ENCODE measurements at regions not wholly inside any gene's neighbourhood (a gene's known extent, or its start where the extent isn't known, plus 50 kb on each side); places are given as distances from the start of the nearest gene placed in this dataset.
"Not testable (repeated sequence)": the region's sequence is repeated elsewhere in the genome, so short reads cannot be mapped to it uniquely, and the experiment has no call there.

GRCh38 chr11:87517351-87517750 is 479.6 kb downstream of the TMEM135 start:
- Histone ChIP-seq H2BK5ac (ENCODE audit: low read depth, low read length, poor library complexity, severe bottlenecking) (no peak overlapping the region), H2AK5ac (ENCODE audit: low read length, severe bottlenecking) (no peak overlapping the region), H4K91ac (ENCODE audit: low read length) (no peak overlapping the region), H3K27me3 (ENCODE audit: control insufficient read depth in 1 of 2, insufficient read depth in 1 of 2, low read length in 2 of 2) (no peaks in the 10 kb centered on the region), H2BK120ac (ENCODE audit: low read depth, low read length) (no peak overlapping the region), H3K18ac (ENCODE audit: low read depth in 1 of 2, low read length in 2 of 2) (no peak overlapping the region), H2AFZ (ENCODE audit: low read depth, low read length) (no peak overlapping the region), H3K4me2 (ENCODE audit: low read length, poor library complexity, severe bottlenecking) (no peak overlapping the region), H4K8ac (ENCODE audit: low read length) (no peak overlapping the region), H3K4me3 (ENCODE audit: insufficient read depth in 1 of 2, low read depth in 1 of 2, low read length in 2 of 2) (no peak overlapping the region), H2BK12ac (ENCODE audit: low read length in 2 of 2) (no peak overlapping the region), H3K4me1 (ENCODE audit: control insufficient read depth, insufficient read depth, low read depth, low read length) (no peaks in the 10 kb centered on the region), H3K79me1 (replicated peaks; ENCODE audit: low read length, poor library complexity, severe bottlenecking) (no peaks in the 10 kb centered on the region), H2BK15ac (ENCODE audit: low read depth, poor library complexity, severe bottlenecking) (no peak overlapping the region), H3K9me3 (ENCODE audit: control insufficient read depth, low read length) (no peaks in the 10 kb centered on the region), H3K23ac (ENCODE audit: low read length in 2 of 2) (no peak overlapping the region), H3K14ac (ENCODE audit: low read length in 2 of 2) (no peak overlapping the region), H3K4ac (ENCODE audit: low read depth in 1 of 2, low read length in 2 of 2) (no peak overlapping the region), H3K9ac (ENCODE audit: low read length) (no peak overlapping the region), H3K36me3 (ENCODE audit: control insufficient read depth in 1 of 2, insufficient read depth in 2 of 2, low read depth in 1 of 2, low read length in 2 of 2) (no peaks in the 10 kb centered on the region), H3K27ac (ENCODE audit: low read length, poor library complexity, severe bottlenecking) (no peak overlapping the region)
- no peak for DNase-seq

- not testable (repeated sequence) for H2BK15ac ChIP-seq (ENCODE audit: low read depth, poor library complexity, severe bottlenecking); H3K23ac ChIP-seq (ENCODE audit: low read length in 2 of 2); H3K4me2 ChIP-seq (ENCODE audit: low read length, poor library complexity, severe bottlenecking); H3K9me3 ChIP-seq (ENCODE audit: control insufficient read depth, low read length); H4K91ac ChIP-seq (ENCODE audit: low read length); H2BK120ac ChIP-seq (ENCODE audit: low read depth, low read length); H3K27me3 ChIP-seq (ENCODE audit: control insufficient read depth in 1 of 2, insufficient read depth in 1 of 2, low read length in 2 of 2); H2AK5ac ChIP-seq (ENCODE audit: low read length, severe bottlenecking); H2BK5ac ChIP-seq (ENCODE audit: low read depth, low read length, poor library complexity, severe bottlenecking); H3K27ac ChIP-seq (ENCODE audit: low read length, poor library complexity, severe bottlenecking); H4K8ac ChIP-seq (ENCODE audit: low read length); H3K4me1 ChIP-seq (ENCODE audit: control insufficient read depth, insufficient read depth, low read depth, low read length); H2AFZ ChIP-seq (ENCODE audit: low read depth, low read length); H3K36me3 ChIP-seq (ENCODE audit: control insufficient read depth in 1 of 2, insufficient read depth in 2 of 2, low read depth in 1 of 2, low read length in 2 of 2); DNase-seq; H3K18ac ChIP-seq (ENCODE audit: low read depth in 1 of 2, low read length in 2 of 2); H3K4ac ChIP-seq (ENCODE audit: low read depth in 1 of 2, low read length in 2 of 2); H3K79me1 ChIP-seq (replicated peaks; ENCODE audit: low read length, poor library complexity, severe bottlenecking); H3K14ac ChIP-seq (ENCODE audit: low read length in 2 of 2); H2BK12ac ChIP-seq (ENCODE audit: low read length in 2 of 2); H3K9ac ChIP-seq (ENCODE audit: low read length); H3K4me3 ChIP-seq (ENCODE audit: insufficient read depth in 1 of 2, low read depth in 1 of 2, low read length in 2 of 2)
- WGBS: 48% methylated on average over 2 of the region's 2 CpGs
Measured at GRCh38 chr11:87507722-87508121, 470.0 kb downstream of the TMEM135 start.

- not testable (repeated sequence) for H3K4me2 ChIP-seq (ENCODE audit: low read length, poor library complexity, severe bottlenecking); H2BK15ac ChIP-seq (ENCODE audit: low read depth, poor library complexity, severe bottlenecking); H2AK5ac ChIP-seq (ENCODE audit: low read length, severe bottlenecking); H3K4me3 ChIP-seq (ENCODE audit: insufficient read depth in 1 of 2, low read depth in 1 of 2, low read length in 2 of 2); H3K4me1 ChIP-seq (ENCODE audit: control insufficient read depth, insufficient read depth, low read depth, low read length); H3K79me1 ChIP-seq (replicated peaks; ENCODE audit: low read length, poor library complexity, severe bottlenecking); H3K9ac ChIP-seq (ENCODE audit: low read length); H3K4ac ChIP-seq (ENCODE audit: low read depth in 1 of 2, low read length in 2 of 2); H3K23ac ChIP-seq (ENCODE audit: low read length in 2 of 2); H3K18ac ChIP-seq (ENCODE audit: low read depth in 1 of 2, low read length in 2 of 2); H4K8ac ChIP-seq (ENCODE audit: low read length); H2BK120ac ChIP-seq (ENCODE audit: low read depth, low read length); DNase-seq; H4K91ac ChIP-seq (ENCODE audit: low read length); H3K9me3 ChIP-seq (ENCODE audit: control insufficient read depth, low read length); H3K36me3 ChIP-seq (ENCODE audit: control insufficient read depth in 1 of 2, insufficient read depth in 2 of 2, low read depth in 1 of 2, low read length in 2 of 2); H2BK5ac ChIP-seq (ENCODE audit: low read depth, low read length, poor library complexity, severe bottlenecking); H2AFZ ChIP-seq (ENCODE audit: low read depth, low read length); H3K27me3 ChIP-seq (ENCODE audit: control insufficient read depth in 1 of 2, insufficient read depth in 1 of 2, low read length in 2 of 2); H2BK12ac ChIP-seq (ENCODE audit: low read length in 2 of 2); H3K27ac ChIP-seq (ENCODE audit: low read length, poor library complexity, severe bottlenecking); H3K14ac ChIP-seq (ENCODE audit: low read length in 2 of 2)
- WGBS: 68% methylated on average over 6 of the region's 6 CpGs
Measured at GRCh38 chr11:87506946-87507345, 469.2 kb downstream of the TMEM135 start.

GRCh38 chr11:87501388-87501787 is 463.7 kb downstream of the TMEM135 start:
- WGBS: no CpG with 5 or more reads among the region's 1 CpG
- Histone ChIP-seq H3K4me1 (ENCODE audit: control insufficient read depth, insufficient read depth, low read depth, low read length) (no peaks in the 10 kb centered on the region), H3K36me3 (ENCODE audit: control insufficient read depth in 1 of 2, insufficient read depth in 2 of 2, low read depth in 1 of 2, low read length in 2 of 2) (no peaks in the 10 kb centered on the region)

More at GRCh38 chr11:87501388-87501787, 463.7 kb downstream of the TMEM135 start:
- no peak overlapping the region for H3K18ac ChIP-seq (ENCODE audit: low read depth in 1 of 2, low read length in 2 of 2)
- H2BK12ac ChIP-seq (ENCODE audit: low read length in 2 of 2): no peak overlapping the region
- H3K27ac ChIP-seq (ENCODE audit: low read length, poor library complexity, severe bottlenecking): no peak overlapping the region
- no peak overlapping the region for H3K4me3 ChIP-seq (ENCODE audit: insufficient read depth in 1 of 2, low read depth in 1 of 2, low read length in 2 of 2)
- H3K27me3 ChIP-seq (ENCODE audit: control insufficient read depth in 1 of 2, insufficient read depth in 1 of 2, low read length in 2 of 2): no peaks in the 10 kb centered on the region
- no peak overlapping the region for H3K23ac ChIP-seq (ENCODE audit: low read length in 2 of 2)
- H2BK5ac ChIP-seq (ENCODE audit: low read depth, low read length, poor library complexity, severe bottlenecking): no peak overlapping the region
- no peak overlapping the region for H2AFZ ChIP-seq (ENCODE audit: low read depth, low read length)
- H4K91ac ChIP-seq (ENCODE audit: low read length): no peak overlapping the region
- H4K8ac ChIP-seq (ENCODE audit: low read length): no peak overlapping the region
- no peak overlapping the region for H3K9ac ChIP-seq (ENCODE audit: low read length)
- no peak overlapping the region for H2BK120ac ChIP-seq (ENCODE audit: low read depth, low read length)
- no peak overlapping the region for H3K4ac ChIP-seq (ENCODE audit: low read depth in 1 of 2, low read length in 2 of 2)
- no peak for DNase-seq
- no peak overlapping the region for H3K4me2 ChIP-seq (ENCODE audit: low read length, poor library complexity, severe bottlenecking)
- no peak overlapping the region for H2BK15ac ChIP-seq (ENCODE audit: low read depth, poor library complexity, severe bottlenecking)
- H3K14ac ChIP-seq (ENCODE audit: low read length in 2 of 2): no peak overlapping the region
- H3K79me1 ChIP-seq (replicated peaks; ENCODE audit: low read length, poor library complexity, severe bottlenecking): no peaks in the 10 kb centered on the region
- H3K9me3 ChIP-seq (ENCODE audit: control insufficient read depth, low read length): no peaks in the 10 kb centered on the region
- no peak overlapping the region for H2AK5ac ChIP-seq (ENCODE audit: low read length, severe bottlenecking)
